VCaP (cell line): ENCODE measurements at regions not wholly inside any gene's neighbourhood (a gene's known extent, or its start where the extent isn't known, plus 50 kb on each side); places are given as distances from the start of the nearest gene placed in this dataset.

Source experiments
- H3K27ac ChIP-seq: fragments of 450-650 bp; 2 replicates; pipeline ENCODE4 v1.5.1; 2017
- CTCF ChIP-seq: fragments of 450-650 bp; conservative IDR thresholded peaks from 2 replicates; pipeline ENCODE4 v1.5.1; 2017; ENCODE audit warnings: mild to moderate bottlenecking, moderate library complexity

DNA sequence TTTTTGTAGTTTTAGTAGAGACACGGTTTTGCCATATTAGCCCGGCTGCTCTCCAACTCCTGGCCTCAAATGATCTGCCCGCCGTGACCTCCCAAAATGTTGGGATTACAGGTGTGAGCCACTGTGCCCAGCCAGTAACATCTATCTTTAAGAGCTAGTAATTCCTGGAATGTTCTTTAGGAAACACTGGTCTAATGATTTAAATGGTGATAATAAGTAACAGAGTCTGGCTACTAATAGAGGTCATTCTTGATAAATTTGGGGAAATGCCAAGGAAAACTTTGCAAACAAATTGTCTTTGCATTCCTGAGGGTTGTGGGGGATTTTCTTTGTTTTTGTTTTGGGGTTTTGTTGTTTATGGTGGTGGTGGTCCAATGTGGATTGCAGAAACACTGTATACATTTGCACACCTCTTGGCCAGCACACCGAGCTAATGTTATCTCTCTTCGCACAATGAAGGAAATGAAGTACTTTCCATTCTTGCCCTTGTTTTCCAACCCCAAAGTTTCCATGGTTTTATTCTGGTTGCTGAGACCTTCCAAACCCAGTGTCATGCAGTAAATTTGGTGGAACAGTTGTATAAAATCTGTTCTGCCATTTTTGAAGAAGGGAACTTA, 51.3 kb upstream of the WIPF3 start:
- no peak for TF ChIP-seq CTCF

More for the DNA sequence above, 51.3 kb upstream of the WIPF3 start:
- H3K27ac ChIP-seq: no peak overlapping the region
